B cell (primary cell): ENCODE measurements at regions not wholly inside any gene's neighbourhood (a gene's known extent, or its start where the extent isn't known, plus 50 kb on each side); places are given as distances from the start of the nearest gene placed in this dataset.

Source experiments
- ATAC-seq: fragments of 200-7000 bp; cut with Tn5 transposase; one replicate; pipeline ENCODE4 v1.10.0; 2021; ENCODE audit warnings: low read depth, mild to moderate bottlenecking, moderate number of reproducible peaks, moderate library complexity
- CTCF ChIA-PET: fragments of 350-600 bp; sonication (Branson Sonifier 250); formaldehyde crosslinking; loops from one replicate; lab custom pipeline; 2021; ENCODE audit warnings: antibody characterized with exemption, inconsistent platforms; lab: Charles Lee
- POLR2A ChIA-PET: fragments of 350-600 bp; sonication (Branson Sonifier 250); formaldehyde crosslinking; loops from one replicate; lab custom pipeline; 2021; ENCODE audit warnings: antibody characterized with exemption; lab: Charles Lee
- DNase-seq: peaks from one replicate; pipeline ENCODE4 v3.0.0; 2013
- H2AFZ ChIP-seq: 2 replicates; pipeline ENCODE4 v1.6.1; 2012; ENCODE audit warnings: mild to moderate bottlenecking, low read depth, low read length; ENCODE audit not compliant: insufficient read depth, poor library complexity, severe bottlenecking
- H3K27ac ChIP-seq, 2 donors: 1 replicate in 1 of 2; 2 replicates in 1 of 2; pipeline ENCODE4 v1.5.1; 2012 to 2013; ENCODE audit warnings: low read length in 2 of 2, mild to moderate bottlenecking in 2 of 2, moderate library complexity in 1 of 2
- H3K27me3 ChIP-seq, 4 experiments: fragments of 200-600 bp in 1 of 4; sonication (generic) in 1 of 4; replicated peaks in 1 of 4; 1 replicate in 2 of 4; 2 replicates in 2 of 4; pipeline versions ENCODE4 v1.6.1 to v1.7.0; 2013 to 2016; ENCODE audit warnings: low read length in 3 of 4, mild to moderate bottlenecking in 2 of 4, mixed read lengths in 1 of 4, moderate library complexity in 1 of 4; ENCODE audit not compliant: insufficient read depth in 4 of 4, control insufficient read depth in 3 of 4; ENCODE audit errors: control extremely low read depth in 1 of 4
- H3K36me3 ChIP-seq, 2 experiments: replicated peaks in 1 of 2; 1 replicate in 1 of 2; 2 replicates in 1 of 2; pipeline versions ENCODE4 v1.6.1 to v1.7.1; 2013; ENCODE audit warnings: low read length in 1 of 2; ENCODE audit not compliant: insufficient read depth in 2 of 2, control insufficient read depth in 1 of 2; ENCODE audit errors: control extremely low read depth in 1 of 2, extremely low read depth in 1 of 2
- H3K4me1 ChIP-seq, 2 donors: fragments of 200-600 bp in 1 of 2; sonication (generic) in 1 of 2; 1 replicate in 1 of 2; 2 replicates in 1 of 2; pipeline versions ENCODE4 v1.5.1 to v1.6.1; 2013 to 2017; ENCODE audit warnings: low read length in 2 of 2; ENCODE audit not compliant: control insufficient read depth in 2 of 2, insufficient read depth in 2 of 2
- H3K4me2 ChIP-seq: replicated peaks from 2 replicates; pipeline ENCODE3; 2012; ENCODE audit warnings: mild to moderate bottlenecking, low read depth, low read length; ENCODE audit not compliant: poor library complexity, severe bottlenecking
- H3K4me3 ChIP-seq, 5 experiments: fragments of 200-600 bp in 1 of 5; sonication (generic) in 1 of 5; 1 replicate in 3 of 5; 2 replicates in 2 of 5; pipeline versions ENCODE4 v1.5.1 to v1.7.0; 2011 to 2016; ENCODE audit warnings: low read length in 4 of 5, mild to moderate bottlenecking in 4 of 5, low read depth in 2 of 5, control low read depth in 1 of 5, moderate library complexity in 1 of 5; ENCODE audit not compliant: insufficient read depth in 1 of 5; ENCODE audit errors: control extremely low read depth in 1 of 5, extremely low read depth in 1 of 5
- H3K79me2 ChIP-seq: fragments of 200-600 bp; sonication (generic); one replicate; pipeline ENCODE4 v1.6.0; 2016; ENCODE audit warnings: low read length; ENCODE audit not compliant: control insufficient read depth, insufficient read depth
- H3K9ac ChIP-seq: fragments of 200-600 bp; sonication (generic); 2 replicates; pipeline ENCODE4 v1.6.1; 2017; ENCODE audit warnings: mild to moderate bottlenecking, low read length, moderate library complexity
- H3K9me3 ChIP-seq, 3 donors: one replicate each; pipeline versions ENCODE4 v1.6.1 to v1.7.1; 2013; ENCODE audit warnings: low read length in 2 of 3; ENCODE audit not compliant: control insufficient read depth in 2 of 3, insufficient read depth in 1 of 3; ENCODE audit errors: control extremely low read depth in 1 of 3
- H4K20me1 ChIP-seq: 2 replicates; pipeline ENCODE4 v1.6.0; 2012; ENCODE audit warnings: mild to moderate bottlenecking, low read length; ENCODE audit not compliant: insufficient read depth, control insufficient read depth, poor library complexity, severe bottlenecking
- H3K27ac Mint-ChIP-seq: one replicate; pipeline ENCODE4 v1.8.0; 2021; ENCODE audit warnings: mixed read lengths
- H3K27me3 Mint-ChIP-seq: one replicate; pipeline ENCODE4 v1.8.0; 2021; ENCODE audit warnings: mixed read lengths
- H3K4me1 Mint-ChIP-seq: one replicate; pipeline ENCODE4 v1.8.0; 2021; ENCODE audit warnings: mixed read lengths
- H3K4me3 Mint-ChIP-seq: one replicate; pipeline ENCODE4 v1.8.0; 2021; ENCODE audit warnings: mixed read lengths
- H3K9me3 Mint-ChIP-seq: one replicate; pipeline ENCODE4 v1.8.0; 2022; ENCODE audit warnings: mixed read lengths; ENCODE audit not compliant: insufficient read depth
- CTCF ChIP-seq: fragments of 200-600 bp; IDR thresholded peaks from one replicate; pipeline ENCODE4 v1.8.0; 2022; ENCODE audit warnings: antibody characterized with exemption, mild to moderate bottlenecking
- EZH2 ChIP-seq: IDR thresholded peaks from 2 replicates; pipeline ENCODE4 v1.6.1; 2012; ENCODE audit warnings: borderline replicate concordance, low read depth, mild to moderate bottlenecking, moderate library complexity, low read length; ENCODE audit not compliant: insufficient read depth, poor library complexity, severe bottlenecking
- WGBS: methylation state at CpG from one replicate; pipeline ENCODE4 v1.1.5; 2013; ENCODE audit warnings: missing lambda C conversion rate; ENCODE audit not compliant: insufficient coverage; 5-methylcytosine and 5-hydroxymethylcytosine counted together
- intact Hi-C: fragments of 100-400 bp; cut with micrococcal nuclease; formaldehyde crosslinking; loops from one replicate; pipeline ENCODE4 v1.10.0; 2022

GRCh38 chr3:64977308-64978100 lies 289.7 kb upstream of the ADAMTS9 start:
- TF ChIP-seq EZH2 (no peak), CTCF (no peak)
- Histone ChIP-seq H3K9ac (no peak overlapping the region), H3K27ac (no peak overlapping the region), H2AFZ (no peak overlapping the region), H3K79me2 (no peaks in the 10 kb centered on the region), H3K4me1 (no peaks in the 10 kb centered on the region), H3K4me3 (no peak overlapping the region), H3K4me2 (no peak overlapping the region), H4K20me1 (no peaks in the 10 kb centered on the region), H3K27me3 (no peaks in the 10 kb centered on the region), H3K36me3 (no peaks in the 10 kb centered on the region), H3K9me3 (no peaks in the 10 kb centered on the region)
- Mint-ChIP-seq H3K4me3 (no peak overlapping the region), H3K4me1 (no peaks in the 10 kb centered on the region), H3K9me3 (no peaks in the 10 kb centered on the region), H3K27me3 (no peaks in the 10 kb centered on the region), H3K27ac (no peak overlapping the region)
- ATAC-seq (no peak), DNase-seq (no peak)
- ChIA-PET CTCF (no interaction called here), POLR2A (no interaction called here)
- intact Hi-C loops: no loop called here
- WGBS: 85% methylated on average over 4 of the region's 8 CpGs

- WGBS: 68% methylated on average over 2 of the region's 4 CpGs
- no peak overlapping the region for H3K9ac ChIP-seq
- H3K9me3 ChIP-seq: no peaks in the 10 kb centered on the region
- H3K4me1 Mint-ChIP-seq: no peaks in the 10 kb centered on the region
- no peak overlapping the region for H3K27ac Mint-ChIP-seq
- TF ChIP-seq CTCF: no peak
- TF ChIP-seq EZH2: no peak
- no peaks in the 10 kb centered on the region for H3K27me3 Mint-ChIP-seq
- no peaks in the 10 kb centered on the region for H4K20me1 ChIP-seq
- no peak overlapping the region for H3K4me3 Mint-ChIP-seq
- H3K9me3 Mint-ChIP-seq: no peaks in the 10 kb centered on the region
- no peak overlapping the region for H3K4me2 ChIP-seq
- no peak overlapping the region for H3K4me3 ChIP-seq
- H3K36me3 ChIP-seq: no peaks in the 10 kb centered on the region
- no peaks in the 10 kb centered on the region for H3K79me2 ChIP-seq
- no peak overlapping the region for H2AFZ ChIP-seq
- intact Hi-C loops: no loop called here
- ATAC-seq (no peak), DNase-seq (no peak)
- no peaks in the 10 kb centered on the region for H3K27me3 ChIP-seq
- H3K4me1 ChIP-seq: no peaks in the 10 kb centered on the region
- H3K27ac ChIP-seq: no peak overlapping the region
- ChIA-PET CTCF (no interaction called here), POLR2A (no interaction called here)
These were observed 288.7 kb upstream of the ADAMTS9 start for GRCh38 chr3:64976456-64976855.
